HG03442 (cell line): ENCODE measurements at regions not wholly inside any gene's neighbourhood (a gene's known extent, or its start where the extent isn't known, plus 50 kb on each side); places are given as distances from the start of the nearest gene placed in this dataset.

ENCODE experiments used
- ATAC-seq: cut with Tn5 transposase; IDR thresholded peaks from one replicate; pipeline ENCODE4 v1.9.1; 2021; ENCODE audit warnings: mild to moderate bottlenecking, moderate library complexity; ENCODE audit not compliant: unreplicated experiment

DNA sequence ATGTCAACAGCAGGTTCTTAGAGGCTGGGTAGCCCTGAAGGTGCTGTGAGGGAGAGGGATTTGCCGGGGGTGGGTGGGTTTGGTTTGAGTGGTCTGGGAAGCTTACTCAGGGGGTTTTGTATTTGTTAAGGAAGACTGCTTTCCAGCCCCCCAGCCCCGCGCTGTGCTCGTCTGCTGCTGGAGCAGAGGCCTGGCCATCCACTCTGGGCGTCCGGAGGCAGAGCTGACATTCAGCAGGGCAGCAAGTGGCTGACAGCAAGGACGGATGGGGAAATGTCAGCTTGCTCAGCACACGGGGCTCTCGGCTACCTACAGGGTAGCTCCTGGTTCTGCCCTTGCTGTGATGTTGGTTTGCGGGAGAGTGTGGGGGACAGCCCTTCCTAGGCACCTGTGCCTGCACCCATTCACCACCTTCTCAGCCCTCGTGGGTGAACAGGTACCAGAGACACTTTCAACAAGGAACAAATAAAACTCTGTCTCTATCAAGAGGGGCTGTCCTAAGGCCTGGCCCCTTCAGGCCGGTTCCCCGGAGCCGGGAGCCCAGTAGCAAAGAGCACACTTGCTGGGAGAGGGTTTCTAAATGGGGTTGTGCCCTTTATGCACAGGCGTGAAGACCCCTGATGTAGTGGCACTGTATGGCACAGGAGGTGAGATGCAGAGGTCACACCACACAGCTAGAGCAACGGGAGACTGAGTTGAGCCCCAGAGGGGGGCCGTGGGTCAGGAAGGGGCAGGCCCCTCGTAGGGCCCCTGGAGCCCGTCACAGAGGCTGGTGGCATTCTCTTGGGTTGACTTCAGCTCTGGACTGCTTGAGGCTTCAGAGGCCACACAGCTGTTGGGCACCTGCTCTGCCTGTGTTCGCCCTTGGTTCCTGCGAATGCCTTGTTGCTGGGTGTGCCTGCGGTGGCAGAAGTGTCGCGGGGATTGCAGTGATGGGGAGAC is 72.2 kb upstream of the SHH start:
- no peak for ATAC-seq

DNA sequence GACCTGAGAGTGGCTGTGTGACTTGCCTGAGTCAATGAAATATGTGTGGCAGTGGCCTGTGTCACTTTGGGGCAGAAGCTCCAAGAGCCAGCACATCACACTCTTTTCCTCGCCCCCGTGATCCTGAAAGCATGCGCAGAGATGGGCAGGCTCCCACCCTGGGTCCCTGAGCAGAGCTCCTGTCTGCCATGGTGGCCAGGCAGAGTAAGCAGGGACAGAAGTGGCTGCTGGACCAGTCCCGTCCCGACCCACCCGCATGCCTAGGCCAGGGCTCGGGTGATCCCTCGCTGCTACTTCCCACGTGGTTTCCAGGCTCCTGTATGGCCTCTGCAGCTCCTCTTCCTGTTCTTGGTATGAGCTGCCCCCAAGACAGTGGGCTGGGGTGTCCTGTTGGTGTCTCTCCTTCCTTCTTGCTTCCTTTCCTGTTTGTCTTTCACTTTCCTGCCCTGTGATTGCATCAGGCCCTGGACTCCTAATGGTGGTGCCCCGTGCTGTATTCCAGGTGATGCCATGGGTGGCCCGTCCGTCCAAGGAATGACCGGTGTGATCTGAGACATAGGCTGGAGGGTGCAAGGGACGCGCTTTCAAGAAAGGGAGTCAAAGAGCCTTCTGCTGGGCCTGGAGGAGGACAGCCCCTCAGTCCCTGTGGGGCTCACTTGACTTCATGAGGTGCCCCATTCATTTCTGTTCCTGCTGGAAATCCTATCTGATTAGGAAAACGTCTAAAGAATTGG is 71.4 kb upstream of the SHH start:
- ATAC-seq: no peak

GRCh38 chr7:155882596-155882995 is 70.3 kb upstream of the SHH start:
- no peak for ATAC-seq

DNA sequence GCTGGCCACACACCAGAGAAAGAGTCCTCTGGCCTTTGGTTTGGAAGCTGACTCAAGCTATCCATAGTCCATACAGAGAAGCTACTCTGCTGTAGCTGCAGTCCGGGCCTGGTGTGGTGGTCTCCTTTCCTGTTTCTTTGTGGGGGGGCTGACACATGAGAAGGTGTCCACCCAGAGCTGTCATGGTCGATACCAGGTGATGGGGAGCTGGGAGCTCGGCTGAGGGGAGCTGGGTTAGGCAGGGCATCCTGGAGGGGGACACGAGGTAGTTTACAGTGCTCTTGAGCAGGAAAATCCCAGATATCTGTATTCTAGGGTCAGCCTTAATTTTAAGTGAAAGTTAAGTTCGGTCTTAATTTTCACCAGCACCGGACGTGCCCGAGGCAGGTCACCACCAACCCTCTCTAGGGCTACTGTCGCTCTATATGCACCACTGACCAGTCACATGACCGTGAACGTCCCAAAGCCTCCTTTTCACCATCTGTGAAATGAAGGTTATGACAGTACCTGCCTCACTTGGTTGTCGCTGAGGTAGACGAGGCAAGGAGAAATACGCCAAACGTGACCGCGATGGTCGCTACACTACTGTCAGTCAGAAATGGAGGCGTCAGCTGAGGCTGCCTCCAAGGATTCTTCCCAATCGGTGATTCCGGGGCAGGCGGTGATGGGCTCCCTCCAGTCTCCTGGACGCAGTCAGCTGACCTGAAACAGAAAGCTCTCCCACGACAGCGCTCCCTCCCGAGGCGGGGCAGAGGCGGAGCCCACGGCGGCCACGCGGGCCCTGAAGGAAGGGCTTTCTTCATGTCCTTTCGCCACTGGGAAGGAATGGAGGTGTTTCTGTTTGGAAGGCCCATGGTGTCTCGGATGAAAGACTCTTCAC is 69.4 kb upstream of the SHH start:
- ATAC-seq: no peak

- no peak for ATAC-seq
Observed at GRCh38 chr7:155880721-155881120, 68.5 kb upstream of the SHH start.

DNA sequence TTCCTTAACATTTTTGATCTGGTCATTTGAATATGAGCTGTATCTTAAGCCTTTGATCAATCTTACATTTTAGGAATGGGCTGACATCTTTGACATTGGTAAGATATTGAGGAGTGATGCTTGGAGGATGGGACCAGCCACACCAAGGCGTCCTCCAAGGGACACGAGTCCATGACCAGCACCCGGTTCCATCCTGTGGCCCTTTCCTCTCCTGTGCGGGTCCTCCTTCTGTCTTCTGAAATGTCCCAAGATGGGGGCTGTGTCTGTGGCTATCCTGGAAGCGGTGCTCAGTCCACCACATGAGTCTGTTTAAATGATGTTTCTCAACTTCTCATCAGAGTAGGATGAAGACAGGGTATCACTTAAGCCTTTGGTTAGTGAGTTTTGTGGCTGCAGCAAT is 67.3 kb upstream of the SHH start:
- no peak for ATAC-seq

- ATAC-seq: no peak
Observed at GRCh38 chr7:155878674-155879073, 66.4 kb upstream of the SHH start.

GRCh38 chr7:155878250-155878649 is 66.0 kb upstream of the SHH start:
- no peak for ATAC-seq

DNA sequence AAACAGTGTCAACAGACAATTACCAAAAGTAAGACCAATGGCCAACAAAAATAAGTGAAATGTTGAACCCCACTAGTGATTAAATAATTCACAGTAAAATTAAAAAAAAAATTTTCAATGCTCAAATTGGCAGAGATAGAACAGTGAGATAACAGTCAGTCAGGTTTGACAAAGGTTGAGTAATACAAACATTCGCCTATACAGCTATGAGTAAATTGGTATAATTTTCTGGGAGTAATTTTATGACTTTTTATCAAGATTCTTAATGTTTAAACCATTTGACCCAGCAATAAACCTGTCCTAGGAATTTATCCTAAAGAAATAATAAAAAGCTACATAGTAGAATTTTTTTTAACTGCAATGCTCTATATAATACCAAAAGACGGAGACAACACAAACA is 64.9 kb upstream of the SHH start:
- ATAC-seq: no peak

GRCh38 chr7:155874411-155874810 is 62.1 kb upstream of the SHH start:
- ATAC-seq: no peak

DNA sequence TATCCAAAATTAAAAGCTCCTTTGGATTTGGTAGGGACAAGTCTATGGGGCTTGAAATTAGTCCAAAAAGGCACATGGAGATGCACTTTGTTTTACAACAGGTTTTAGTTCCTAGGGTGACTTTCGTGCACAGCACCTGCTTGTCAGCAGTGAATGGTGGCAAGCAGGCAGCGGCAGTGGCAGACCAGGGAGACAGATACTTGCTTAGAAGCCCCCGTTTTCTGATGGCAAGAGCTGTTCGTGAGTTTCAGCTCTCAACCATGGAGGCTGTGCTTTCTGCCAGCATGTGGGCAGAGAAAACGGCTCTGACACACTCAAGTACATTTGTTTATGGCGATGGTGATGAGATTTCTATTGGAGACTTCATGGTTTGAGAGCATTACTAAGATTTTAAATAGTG is 61.7 kb upstream of the SHH start:
- ATAC-seq: no peak

- ATAC-seq: no peak
Observed at GRCh38 chr7:155872678-155873369, 60.6 kb upstream of the SHH start.

DNA sequence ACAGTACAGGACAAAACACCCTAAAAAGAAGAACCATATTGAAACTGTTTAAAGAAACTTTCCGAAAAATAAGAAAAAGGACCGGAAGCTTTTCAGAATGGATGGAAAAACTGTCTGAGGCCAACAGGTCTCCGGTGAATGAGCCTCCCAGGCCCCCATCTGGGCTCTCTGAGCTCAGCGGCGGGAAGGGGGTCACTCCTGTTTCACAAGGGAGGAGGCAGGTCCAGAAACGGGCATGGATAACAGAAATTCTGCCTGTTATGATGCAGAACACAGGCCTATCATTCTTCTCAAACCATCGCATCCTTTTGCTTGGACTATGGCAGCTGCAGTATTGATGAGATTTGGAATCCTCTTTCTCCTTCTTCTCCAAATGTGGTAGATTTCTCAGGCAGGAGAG is 58.9 kb upstream of the SHH start:
- no peak for ATAC-seq

DNA sequence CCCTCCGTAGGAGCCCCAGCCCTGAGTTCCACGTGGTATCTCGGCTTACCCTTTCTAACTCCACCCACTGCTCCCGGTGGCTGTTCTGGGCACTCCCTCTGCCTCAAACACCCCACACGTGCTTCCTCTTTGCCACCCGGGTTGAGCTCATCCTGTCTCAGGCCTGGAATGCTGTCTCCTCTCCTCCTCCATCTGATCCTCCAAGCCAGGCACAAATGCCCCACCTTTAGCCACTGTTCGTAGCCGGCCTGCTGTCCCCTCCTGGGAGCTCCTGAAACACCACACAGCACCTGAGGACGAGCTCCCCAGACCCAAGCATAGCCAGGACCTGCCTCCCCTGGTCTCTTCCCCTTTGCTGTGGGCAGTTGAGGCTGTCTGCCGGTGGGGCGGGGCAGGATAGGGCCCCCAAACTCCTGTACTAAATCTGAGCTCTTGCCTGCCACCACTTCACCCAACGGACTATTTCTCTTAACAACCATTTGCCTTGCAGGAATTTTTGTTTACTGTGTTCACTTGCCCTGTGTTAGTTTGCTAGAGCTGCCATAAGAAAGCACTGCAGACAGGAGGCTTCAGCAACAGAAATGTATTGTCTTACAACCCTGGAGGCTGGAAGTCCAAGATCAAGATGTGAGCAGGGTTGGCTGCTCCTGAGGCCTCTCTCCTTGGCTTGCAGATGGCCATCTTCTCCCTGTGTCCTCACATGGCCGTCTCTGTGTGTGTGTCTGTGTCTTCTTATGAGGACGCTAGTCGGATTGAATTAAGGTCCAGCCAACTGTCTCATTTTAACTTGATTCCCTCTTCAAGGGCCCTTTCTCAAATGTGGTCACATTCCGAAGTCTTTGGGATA is 58.3 kb upstream of the SHH start:
- no peak for ATAC-seq

DNA sequence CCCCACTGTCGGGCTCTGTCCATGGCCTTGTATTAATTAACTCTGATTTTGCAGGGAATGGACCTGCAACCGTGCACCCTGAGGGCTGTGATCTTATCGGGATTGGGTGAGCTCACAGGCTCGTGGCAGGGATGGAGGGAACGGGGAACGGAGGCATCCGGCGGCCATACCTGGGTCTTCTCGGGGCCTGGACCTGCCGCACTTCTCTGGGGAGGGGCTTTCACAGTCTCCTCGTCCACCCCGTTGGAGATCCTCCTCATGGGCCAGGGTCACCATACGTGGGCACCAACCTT is 57.5 kb upstream of the SHH start:
- ATAC-seq: no peak

DNA sequence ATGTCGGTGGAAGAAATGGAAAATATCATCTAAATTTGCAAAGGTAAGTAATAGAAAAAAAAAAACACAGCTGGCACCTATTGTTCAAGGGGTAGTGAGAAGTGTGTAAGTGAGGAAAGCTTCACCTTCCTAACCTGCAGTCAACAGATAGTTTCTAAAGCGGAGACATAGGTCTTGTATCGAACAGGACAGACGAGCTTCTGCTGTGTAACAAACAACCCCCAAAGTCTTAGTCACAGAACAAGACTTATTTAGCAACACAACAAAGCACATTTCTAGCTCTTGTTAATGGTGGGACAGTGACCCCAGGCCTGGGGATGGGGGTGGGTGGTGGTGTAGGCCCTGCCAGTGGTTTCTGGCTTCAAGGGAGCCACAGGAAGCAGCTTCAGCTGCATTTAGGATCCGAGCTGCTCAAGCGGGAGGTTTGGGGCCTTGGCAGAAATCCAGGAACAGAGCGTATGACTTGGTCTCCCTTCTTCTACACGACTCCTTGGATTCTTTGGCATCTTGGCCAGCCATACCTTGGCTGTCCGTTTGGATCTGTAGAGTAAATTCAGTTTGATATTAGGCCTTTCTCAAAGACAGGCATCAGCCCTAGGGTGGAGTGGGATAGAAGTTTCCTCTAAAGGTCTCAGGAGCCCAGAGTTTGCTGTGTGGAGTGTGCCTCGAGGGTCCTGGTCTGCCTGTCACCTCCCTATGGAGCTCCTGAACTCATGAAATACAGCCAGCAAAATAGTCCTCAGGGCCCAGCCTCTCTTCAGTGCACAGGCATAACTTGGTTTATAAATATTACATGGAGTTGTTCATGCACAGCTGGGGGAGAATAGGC is 56.9 kb upstream of the SHH start:
- no peak for ATAC-seq

GRCh38 chr7:155867734-155868400 is 55.6 kb upstream of the SHH start:
- ATAC-seq: no peak

GRCh38 chr7:155867280-155867679 is 55.0 kb upstream of the SHH start:
- no peak for ATAC-seq
